ENCODE measurements at regions not wholly inside any gene's neighbourhood (a gene's known extent, or its start where the extent isn't known, plus 50 kb on each side); places are given as distances from the start of the nearest gene placed in this dataset.

DNA sequence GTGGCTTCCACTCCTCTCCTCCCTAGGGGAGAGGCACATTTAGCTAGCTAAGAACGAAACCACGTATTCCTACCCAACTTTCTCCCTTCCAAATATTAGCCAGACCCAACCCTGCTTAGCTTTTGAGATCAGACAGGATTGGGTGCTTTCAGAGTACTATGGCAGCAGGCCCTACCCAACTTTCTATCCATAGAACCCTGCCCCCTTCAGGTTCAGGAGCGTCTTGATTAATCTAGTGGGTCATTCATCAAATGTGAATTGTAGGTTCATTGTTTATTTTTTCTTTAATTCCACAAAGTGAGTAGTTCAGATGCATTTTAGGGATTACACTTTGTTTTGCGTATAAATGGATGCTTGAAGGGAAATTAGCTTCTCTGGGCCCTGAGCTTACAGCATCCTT, 188.3 kb downstream of the MIB1 start:
- ATAC-seq (replicated peaks) (no peak), DNase-seq (no peak)
- Mint-ChIP-seq H3K36me3 (ENCODE audit: insufficient read depth) (no peaks in the 10 kb centered on the region), H3K27ac (no peak overlapping the region), H3K9me3 (peaks cover 0 to 1% of the 10 kb centered on the region in 2 donors), H3K27me3 (peaks cover 40 to 46% of the 10 kb centered on the region in 2 donors), H3K4me1 (ENCODE audit: low read depth in 2 of 2) (no peaks in the 10 kb centered on the region), H3K4me3 (no peak overlapping the region)

DNA sequence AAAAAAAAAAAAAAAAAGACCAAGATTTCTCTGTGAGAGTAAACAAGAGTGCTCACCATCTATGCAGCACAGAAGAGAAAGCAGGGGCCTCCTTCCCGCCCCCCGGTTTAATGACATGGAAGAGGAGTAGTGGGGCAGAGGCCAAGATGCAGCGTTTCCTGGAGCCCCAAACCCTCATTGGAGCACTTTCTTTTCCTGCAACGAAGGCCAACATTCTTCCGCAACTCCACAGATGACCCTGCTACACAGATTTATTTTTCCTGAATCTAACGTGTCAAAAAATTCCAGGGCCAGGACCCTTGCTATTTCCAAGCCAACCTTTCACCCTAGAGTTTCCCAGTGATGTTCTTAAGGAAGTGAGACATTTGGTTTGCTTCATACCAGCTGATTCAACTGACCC, 189.6 kb downstream of the MIB1 start:
- H3K4me3 Mint-ChIP-seq = no peak overlapping the region
- DNase-seq (no peak), ATAC-seq (replicated peaks) (no peak)
- no peak overlapping the region for H3K27ac Mint-ChIP-seq
- peaks cover 0 to 1% of the 10 kb centered on the region in 2 donors for H3K9me3 Mint-ChIP-seq
- H3K36me3 Mint-ChIP-seq (ENCODE audit: insufficient read depth) = no peaks in the 10 kb centered on the region
- no peaks in the 10 kb centered on the region for H3K4me1 Mint-ChIP-seq (ENCODE audit: low read depth in 2 of 2)
- H3K27me3 Mint-ChIP-seq = peaks cover 39 to 54% of the 10 kb centered on the region in 2 donors

DNA sequence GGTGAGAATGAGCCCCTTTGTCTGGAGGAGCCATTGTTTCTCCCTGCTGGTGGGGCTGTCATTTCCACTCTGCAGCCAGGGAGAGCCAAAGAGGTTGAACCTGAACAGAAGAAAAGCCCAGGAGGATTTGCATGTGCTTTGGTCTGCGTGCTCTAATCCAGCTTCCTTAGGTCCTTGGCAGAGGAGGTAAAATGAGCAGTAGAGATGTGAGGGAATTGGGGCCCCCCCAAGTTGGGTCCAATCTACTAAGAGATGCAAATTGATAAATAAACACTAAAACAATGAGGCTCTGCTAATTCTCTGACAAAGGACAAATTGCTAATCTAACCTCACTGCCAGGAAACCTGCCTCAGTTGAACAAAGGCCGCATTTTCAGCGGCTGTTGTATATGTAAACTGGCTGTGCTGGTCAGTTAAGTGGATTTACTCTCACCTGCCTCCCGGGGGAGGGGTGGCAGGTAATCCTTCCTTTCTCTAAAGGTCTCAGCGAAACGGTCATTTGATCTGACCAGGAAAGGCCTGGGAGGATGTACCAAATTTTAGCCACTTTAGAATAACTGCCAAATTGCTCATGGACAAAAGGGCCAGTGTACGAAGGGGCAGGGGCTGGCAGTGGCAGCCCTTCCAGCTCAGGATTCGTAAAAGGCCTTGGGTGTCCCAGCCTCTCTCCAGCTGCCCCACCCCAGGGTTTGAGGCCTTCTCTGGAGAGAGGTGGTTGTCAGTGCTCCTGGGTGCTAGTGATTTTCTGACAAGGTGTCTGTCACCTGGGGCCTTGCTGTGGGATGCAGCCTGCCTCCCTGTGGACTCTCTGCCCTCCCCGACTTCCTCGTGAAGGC, 193.6 kb downstream of the MIB1 start:
- Mint-ChIP-seq H3K36me3 (ENCODE audit: insufficient read depth) (no peaks in the 10 kb centered on the region), H3K27me3 (peaks cover 31 to 59% of the 10 kb centered on the region in 2 donors), H3K4me1 (ENCODE audit: low read depth in 2 of 2) (no peaks in the 10 kb centered on the region), H3K4me3 (no peak overlapping the region), H3K27ac (no peak overlapping the region), H3K9me3 (no peaks in the 10 kb centered on the region)
- DNase-seq (no peak), ATAC-seq (replicated peaks) (no peak)

DNA sequence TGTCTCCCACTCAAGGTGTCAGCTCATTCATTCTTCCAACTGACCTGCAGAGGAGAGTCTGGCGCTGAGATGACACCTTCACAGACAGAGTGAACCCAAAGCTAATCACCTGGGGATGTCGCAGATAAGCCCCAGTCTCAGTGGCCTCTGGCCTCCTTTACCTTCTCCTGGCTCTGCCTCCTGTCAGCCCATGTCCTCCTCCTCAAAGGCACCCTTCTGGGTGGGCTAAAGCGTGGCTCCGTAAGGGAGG, 194.1 kb downstream of the MIB1 start:
- no peaks in the 10 kb centered on the region for H3K36me3 Mint-ChIP-seq (ENCODE audit: insufficient read depth)
- no peaks in the 10 kb centered on the region for H3K4me1 Mint-ChIP-seq (ENCODE audit: low read depth in 2 of 2)
- no peaks in the 10 kb centered on the region for H3K9me3 Mint-ChIP-seq
- no peak overlapping the region for H3K4me3 Mint-ChIP-seq
- no peak overlapping the region for H3K27ac Mint-ChIP-seq
- ATAC-seq (replicated peaks) (no peak), DNase-seq (no peak)
- peaks cover 28 to 59% of the 10 kb centered on the region in 2 donors for H3K27me3 Mint-ChIP-seq

DNA sequence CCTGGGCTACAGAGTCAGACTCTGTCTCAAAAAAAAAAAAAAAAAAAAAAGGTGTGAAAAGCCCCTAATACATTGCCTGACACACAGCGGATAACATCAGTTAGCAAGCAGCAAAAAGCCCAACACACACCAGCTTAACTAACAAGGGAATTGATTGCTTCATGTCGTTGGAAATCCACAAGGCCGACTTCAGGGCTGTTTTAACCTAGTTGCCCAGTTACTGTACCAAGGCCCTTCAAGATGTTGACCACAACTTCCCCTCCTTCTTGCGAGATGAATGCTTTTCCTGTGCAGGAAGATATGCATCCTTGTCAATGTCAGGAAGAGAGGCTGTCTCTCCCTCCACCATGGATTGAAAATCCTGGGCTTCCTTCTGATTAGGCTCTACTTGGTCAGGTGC, 202.9 kb downstream of the MIB1 start:
- DNase-seq = no peak
- ATAC-seq (replicated peaks) = no peak
- Mint-ChIP-seq H3K27me3 (peaks cover 25 to 45% of the 10 kb centered on the region in 2 donors), H3K4me1 (ENCODE audit: low read depth in 2 of 2) (no peaks in the 10 kb centered on the region), H3K9me3 (no peaks in the 10 kb centered on the region), H3K27ac (no peak overlapping the region), H3K36me3 (ENCODE audit: insufficient read depth) (no peaks in the 10 kb centered on the region), H3K4me3 (no peak overlapping the region)

DNA sequence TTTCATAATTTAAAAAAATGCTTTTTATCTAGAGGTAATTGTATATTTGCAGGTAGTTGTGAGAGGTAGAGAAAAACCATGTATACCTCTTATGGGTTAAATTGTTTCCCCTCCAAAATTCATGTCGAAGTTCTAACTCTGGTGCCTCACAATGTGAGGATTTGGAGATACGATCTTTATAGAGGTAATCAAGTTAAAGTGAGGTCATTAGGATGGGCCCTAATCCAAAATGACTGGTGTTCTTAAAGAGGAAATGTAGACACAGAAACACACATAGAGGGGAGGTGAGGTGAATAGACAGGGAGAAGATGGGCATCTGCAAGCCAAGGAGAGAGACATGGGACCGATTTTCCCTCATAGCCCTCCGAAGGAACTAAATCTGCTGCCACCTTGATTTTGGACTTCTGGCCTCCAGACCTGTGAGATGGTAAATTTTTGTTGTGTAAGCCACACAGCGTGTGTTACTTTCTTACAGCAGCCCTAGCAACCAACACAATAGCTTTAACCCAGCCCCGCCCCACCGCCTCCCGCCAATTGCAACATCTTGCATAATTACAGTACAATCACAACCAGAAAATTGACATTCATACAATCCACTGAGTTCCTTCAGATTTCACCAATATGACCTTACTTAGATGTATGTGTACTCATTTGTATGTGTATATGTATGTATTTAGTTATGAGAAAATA, 208.9 kb downstream of the MIB1 start:
- H3K9me3 Mint-ChIP-seq = no peaks in the 10 kb centered on the region
- ATAC-seq (replicated peaks) = no peak
- DNase-seq = no peak
- H3K36me3 Mint-ChIP-seq (ENCODE audit: insufficient read depth) = no peaks in the 10 kb centered on the region
- no peak overlapping the region for H3K4me3 Mint-ChIP-seq
- no peaks in the 10 kb centered on the region for H3K4me1 Mint-ChIP-seq (ENCODE audit: low read depth in 2 of 2)
- no peak overlapping the region for H3K27ac Mint-ChIP-seq
- H3K27me3 Mint-ChIP-seq = peaks cover 51 to 71% of the 10 kb centered on the region in 2 donors

DNA sequence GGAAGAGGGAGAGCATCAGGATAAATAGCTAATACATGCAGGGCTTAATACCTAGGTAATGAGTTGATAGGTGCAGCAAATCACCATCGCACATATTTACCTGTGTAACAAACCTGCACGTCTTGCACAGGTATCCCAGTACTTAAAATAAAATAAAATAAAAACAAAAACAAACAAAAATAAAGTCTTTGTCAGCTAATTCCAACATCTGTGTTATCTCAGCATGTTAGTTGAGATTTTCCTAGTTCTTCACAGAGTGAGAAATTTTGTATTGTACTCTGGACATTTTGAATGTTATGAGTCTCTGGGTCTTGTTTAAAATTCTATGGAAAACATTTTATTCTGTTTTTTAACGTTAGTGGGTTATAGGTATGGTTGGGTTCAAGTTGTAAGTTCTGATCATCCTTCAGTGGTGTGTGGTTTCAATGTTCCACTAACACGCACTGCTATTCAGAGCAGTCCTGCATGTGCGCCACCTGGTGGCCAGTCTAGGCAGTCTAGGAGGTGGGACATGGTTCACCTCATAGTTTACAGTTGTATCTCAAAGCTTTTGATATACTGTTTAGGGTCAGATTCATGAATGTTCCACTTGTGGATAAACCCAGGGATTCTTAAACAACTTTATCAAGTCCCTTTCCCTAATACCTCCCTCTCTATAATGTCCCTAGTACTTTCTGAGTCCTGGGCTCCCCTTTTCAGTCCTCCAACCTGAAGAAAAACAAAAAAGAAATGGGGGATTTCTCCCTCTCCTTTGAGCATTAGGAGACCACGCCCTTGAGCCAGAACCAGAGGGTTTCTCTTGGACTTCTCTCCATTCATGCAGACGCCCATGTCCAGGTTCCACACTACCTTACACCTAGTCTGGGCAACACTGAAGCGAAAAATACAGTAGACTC, 213.4 kb upstream of the GATA6 start:
- Mint-ChIP-seq H3K9me3 (no peaks in the 10 kb centered on the region), H3K27me3 (peaks cover 45 to 72% of the 10 kb centered on the region in 2 donors), H3K4me3 (no peak overlapping the region), H3K36me3 (ENCODE audit: insufficient read depth) (no peaks in the 10 kb centered on the region), H3K27ac (no peak overlapping the region), H3K4me1 (ENCODE audit: low read depth in 2 of 2) (peaks cover 0 to 2% of the 10 kb centered on the region in 2 donors)
- DNase-seq = peak; percentile 70 to 78 (median 71)
- ATAC-seq (replicated peaks) = peak; percentile 85

DNA sequence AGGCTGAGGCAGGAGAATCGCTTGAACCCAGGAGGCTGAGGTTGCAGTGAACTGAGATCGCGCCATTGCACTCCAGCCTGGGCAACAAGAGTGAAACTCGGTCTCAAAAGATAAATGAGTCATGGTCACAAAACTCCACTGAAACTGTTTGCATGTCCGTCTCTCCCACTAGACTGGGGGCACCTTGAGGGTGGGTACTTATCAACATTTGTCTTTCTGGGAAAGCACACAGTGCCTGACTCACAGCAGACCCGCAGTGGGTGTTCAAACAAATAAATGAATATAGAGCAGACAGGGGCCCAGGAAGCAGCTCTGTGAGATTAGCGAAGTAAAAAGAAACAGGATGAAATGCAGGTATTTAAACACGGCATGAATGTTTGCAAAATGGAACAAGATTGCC, 211.1 kb upstream of the GATA6 start:
- H3K27me3 Mint-ChIP-seq = peaks cover 42 to 58% of the 10 kb centered on the region in 2 donors

DNA sequence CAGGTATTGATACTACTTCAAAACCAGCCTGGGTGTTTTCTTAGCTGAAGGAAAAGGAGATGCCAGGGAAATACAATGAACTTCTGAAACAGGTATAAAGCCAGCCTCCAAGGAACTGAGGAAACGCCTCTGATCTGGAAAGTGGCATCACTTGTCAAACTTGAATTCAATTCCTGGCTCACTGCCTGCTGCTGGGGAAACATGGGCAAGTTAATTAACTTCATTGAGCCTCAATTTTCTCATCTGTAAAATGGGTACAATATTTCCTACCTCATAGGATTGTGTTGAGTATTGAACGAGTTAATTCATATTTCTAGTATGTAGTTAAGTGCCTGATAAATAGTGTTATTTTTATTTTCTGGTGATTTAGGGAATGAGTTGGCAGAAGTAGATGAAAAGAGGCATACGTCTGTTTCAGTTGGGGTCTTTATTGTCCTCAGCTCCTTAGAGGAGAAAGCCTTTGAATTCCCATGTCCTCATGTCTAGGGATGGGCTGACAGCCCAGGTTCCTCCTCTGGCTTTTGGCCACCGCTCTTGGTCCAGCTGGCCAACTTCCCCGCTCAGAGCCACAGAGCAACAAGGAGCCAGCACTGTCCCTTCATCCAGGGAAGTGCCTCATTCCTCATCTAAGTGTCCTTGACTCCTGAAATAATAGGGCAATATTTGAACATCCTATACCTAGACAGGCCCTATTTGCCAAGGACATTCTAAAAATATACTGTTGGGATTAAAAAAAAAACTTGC, 210.5 kb upstream of the GATA6 start:
- Mint-ChIP-seq H3K4me3 (no peak overlapping the region), H3K27me3 (peaks cover 42 to 52% of the 10 kb centered on the region in 2 donors), H3K36me3 (ENCODE audit: insufficient read depth) (no peaks in the 10 kb centered on the region), H3K4me1 (ENCODE audit: low read depth in 2 of 2) (peaks cover 0 to 2% of the 10 kb centered on the region in 2 donors), H3K27ac (no peak overlapping the region), H3K9me3 (no peaks in the 10 kb centered on the region)
- ATAC-seq (replicated peaks) (no peak), DNase-seq (no peak)

More for the DNA sequence above, 211.1 kb upstream of the GATA6 start:
- Mint-ChIP-seq H3K36me3 (ENCODE audit: insufficient read depth) (no peaks in the 10 kb centered on the region), H3K9me3 (no peaks in the 10 kb centered on the region), H3K4me3 (no peak overlapping the region), H3K4me1 (ENCODE audit: low read depth in 2 of 2) (peaks cover 0 to 2% of the 10 kb centered on the region in 2 donors), H3K27ac (no peak overlapping the region)
- no peak for ATAC-seq (replicated peaks)
- DNase-seq = no peak

DNA sequence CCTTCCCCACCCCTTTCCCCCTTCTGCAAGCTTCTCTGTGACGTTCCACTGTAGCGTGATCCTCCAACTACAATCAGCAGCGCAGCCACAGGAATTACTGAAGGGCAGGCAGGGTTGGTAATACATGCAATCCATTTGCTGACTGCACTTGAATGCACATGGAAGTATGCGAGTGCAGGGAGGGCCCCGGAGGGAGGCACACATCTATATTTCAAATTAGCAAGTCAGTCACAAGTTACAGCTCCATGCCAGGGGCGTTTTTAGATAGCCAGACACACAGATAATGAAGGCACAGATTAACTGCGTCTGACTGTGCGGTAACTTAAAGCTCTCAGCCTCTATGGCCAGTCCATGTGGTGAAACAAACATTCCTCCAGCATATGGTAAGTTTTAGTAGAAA, 209.2 kb upstream of the GATA6 start:
- Mint-ChIP-seq H3K9me3 (no peaks in the 10 kb centered on the region), H3K27ac (no peak overlapping the region), H3K4me1 (ENCODE audit: low read depth in 2 of 2) (peaks cover 0 to 2% of the 10 kb centered on the region in 2 donors), H3K36me3 (ENCODE audit: insufficient read depth) (no peaks in the 10 kb centered on the region), H3K4me3 (no peak overlapping the region), H3K27me3 (peaks cover 41 to 51% of the 10 kb centered on the region in 2 donors)
- ATAC-seq (replicated peaks) (no peak), DNase-seq (no peak)

DNA sequence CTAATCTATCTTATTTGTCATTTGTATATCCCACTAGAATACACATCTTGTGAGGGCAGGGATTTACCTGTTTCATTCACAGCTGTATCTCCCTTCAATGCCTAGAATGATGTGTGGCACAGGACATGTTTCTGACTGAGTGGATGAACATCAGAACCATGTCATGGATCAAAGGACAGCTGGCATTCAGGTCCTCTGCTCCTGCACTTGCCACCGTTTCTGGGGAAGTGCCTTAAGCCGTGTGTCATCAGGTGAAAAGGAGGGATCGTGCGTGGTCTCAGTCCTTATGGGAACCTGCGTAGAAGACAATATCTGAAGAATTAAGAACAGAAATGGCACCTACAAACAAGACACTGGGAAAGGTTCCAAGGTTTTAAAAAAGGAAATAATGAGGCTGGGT, 206.1 kb upstream of the GATA6 start:
- no peaks in the 10 kb centered on the region for H3K36me3 Mint-ChIP-seq (ENCODE audit: insufficient read depth)
- peaks cover 16 to 29% of the 10 kb centered on the region in 2 donors for H3K27me3 Mint-ChIP-seq
- H3K9me3 Mint-ChIP-seq = no peaks in the 10 kb centered on the region
- no peaks in the 10 kb centered on the region for H3K4me1 Mint-ChIP-seq (ENCODE audit: low read depth in 2 of 2)
- no peak for DNase-seq
- ATAC-seq (replicated peaks) = no peak
- no peak overlapping the region for H3K27ac Mint-ChIP-seq
- no peak overlapping the region for H3K4me3 Mint-ChIP-seq

DNA sequence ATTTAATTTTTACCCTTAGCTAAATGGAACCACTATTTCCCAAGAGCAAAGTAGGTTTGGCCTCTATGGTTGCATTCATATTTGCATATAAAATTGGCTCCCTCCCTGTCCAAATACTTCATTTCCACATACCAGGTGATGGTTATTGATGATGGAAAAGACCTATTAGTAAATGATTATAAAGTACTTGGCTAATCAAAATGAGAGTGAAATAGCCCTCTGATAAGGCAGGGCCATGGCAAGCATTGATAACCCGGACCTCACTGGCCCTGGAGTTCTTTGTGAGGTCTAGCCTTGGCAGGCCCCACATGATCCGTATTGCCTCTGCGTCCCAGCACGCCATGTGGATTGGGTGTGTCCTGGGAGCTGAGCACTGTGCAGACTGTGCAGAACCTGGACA, 201.1 kb upstream of the GATA6 start:
- H3K9me3 Mint-ChIP-seq = no peaks in the 10 kb centered on the region
- H3K4me3 Mint-ChIP-seq = no peak overlapping the region
- H3K27ac Mint-ChIP-seq = no peak overlapping the region
- no peak for DNase-seq
- peaks cover 0 to 16% of the 10 kb centered on the region in 2 donors for H3K27me3 Mint-ChIP-seq
- H3K4me1 Mint-ChIP-seq (ENCODE audit: low read depth in 2 of 2) = no peaks in the 10 kb centered on the region
- H3K36me3 Mint-ChIP-seq (ENCODE audit: insufficient read depth) = no peaks in the 10 kb centered on the region
- no peak for ATAC-seq (replicated peaks)

DNA sequence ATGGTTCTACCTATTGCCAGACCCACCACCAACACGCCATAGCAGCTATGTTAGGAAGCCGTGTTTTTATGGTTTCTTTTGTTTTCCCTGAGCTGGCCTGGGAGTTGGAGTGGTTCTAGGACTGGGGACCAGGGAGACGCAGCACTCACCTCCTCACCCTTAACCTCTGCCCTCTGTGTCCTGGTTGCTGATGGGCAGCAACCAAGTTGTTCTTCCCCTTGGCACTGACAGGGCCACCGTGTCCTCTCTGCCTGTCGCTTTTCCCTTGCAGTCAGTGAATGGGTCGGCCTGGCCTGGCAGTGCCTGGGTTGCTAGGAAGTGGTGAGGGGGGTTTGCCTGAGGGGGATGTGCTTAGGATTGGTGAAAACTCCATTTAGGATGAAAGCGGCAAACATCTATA, 197.1 kb upstream of the GATA6 start:
- ATAC-seq (replicated peaks) (no peak), DNase-seq (no peak)
- no peaks in the 10 kb centered on the region for H3K36me3 Mint-ChIP-seq (ENCODE audit: insufficient read depth)
- no peak overlapping the region for H3K27ac Mint-ChIP-seq
- peaks cover 0 to 6% of the 10 kb centered on the region in 2 donors for H3K27me3 Mint-ChIP-seq
- no peaks in the 10 kb centered on the region for H3K4me1 Mint-ChIP-seq (ENCODE audit: low read depth in 2 of 2)
- H3K4me3 Mint-ChIP-seq = no peak overlapping the region
- no peaks in the 10 kb centered on the region for H3K9me3 Mint-ChIP-seq

All from effector memory CD8-positive, alpha-beta T cell (primary cell).